Heart left ventricle (tissue), 16 donors: ENCODE measurements at regions not wholly inside any gene's neighbourhood (a gene's known extent, or its start where the extent isn't known, plus 50 kb on each side); places are given as distances from the start of the nearest gene placed in this dataset.

Experiments used
- ATAC-seq, 4 donors: fragments of 200-7000 bp; cut with Tn5 transposase; one replicate each; pipeline ENCODE4 v1.9.1; 2020 to 2022; ENCODE audit warnings: moderate library complexity in 4 of 4, mild to moderate bottlenecking in 3 of 4, moderate number of reproducible peaks in 1 of 4
- DNase-seq, 5 donors: peaks; one replicate each; pipeline ENCODE4 v3.0.0-alpha.2; 2020
- H3K27ac ChIP-seq, 12 donors: fragments of 200-600 bp; sonication (generic) in 4 of 12; one replicate each; pipeline versions ENCODE4 v1.5.0 to v1.8.0; 2016 to 2022; ENCODE audit warnings: mild to moderate bottlenecking in 2 of 12
- H3K27me3 ChIP-seq, 9 donors: fragments of 200-600 bp; sonication (generic) in 2 of 9; one replicate each; pipeline versions ENCODE4 v1.5.1 to v1.8.0; 2016 to 2022; ENCODE audit warnings: mild to moderate bottlenecking in 3 of 9
- H3K36me3 ChIP-seq, 9 donors: fragments of 200-600 bp; sonication (generic) in 2 of 9; one replicate each; pipeline versions ENCODE4 v1.5.0 to v1.8.0; 2018 to 2022; ENCODE audit warnings: mild to moderate bottlenecking in 2 of 9
- H3K4me1 ChIP-seq, 12 donors: fragments of 200-600 bp; sonication (generic) in 4 of 12; one replicate each; pipeline versions ENCODE4 v1.5.0 to v1.8.0; 2016 to 2022; ENCODE audit warnings: mild to moderate bottlenecking in 3 of 12
- H3K4me3 ChIP-seq, 12 donors: fragments of 200-600 bp; sonication (generic) in 4 of 12; one replicate each; pipeline versions ENCODE4 v1.5.0 to v1.8.0; 2017 to 2022; ENCODE audit warnings: mild to moderate bottlenecking in 9 of 12, moderate library complexity in 4 of 12
- H3K9me3 ChIP-seq, 12 donors: fragments of 200-600 bp; sonication (generic) in 4 of 12; one replicate each; pipeline versions ENCODE4 v1.5.0 to v1.8.0; 2016 to 2022; ENCODE audit warnings: mild to moderate bottlenecking in 1 of 12
- CTCF ChIP-seq, 12 donors: fragments of 200-600 bp; sonication (generic) in 4 of 12; IDR thresholded peaks; one replicate each; pipeline versions ENCODE4 v1.5.0 to v1.8.0; 2018 to 2022; ENCODE audit warnings: antibody characterized with exemption in 12 of 12, mild to moderate bottlenecking in 5 of 12
- POLR2A ChIP-seq, 2 donors: fragments of 450-650 bp; IDR thresholded peaks; one replicate each; pipeline ENCODE4 v1.6.1; 2017; ENCODE audit warnings: antibody characterized with exemption in 2 of 2, mild to moderate bottlenecking in 2 of 2, moderate library complexity in 2 of 2
- WGBS, 4 donors: extraction: QIAGEN DNeasy Blood & Tissue Kit in 2 of 4; methylation state at CpG; one replicate each; pipeline versions ENCODE4 v1.1.5 to v1.1.7; 2013 to 2018; 5-methylcytosine and 5-hydroxymethylcytosine counted together
- intact Hi-C, 10 donors: fragments of 100-400 bp; cut with DNase I; formaldehyde crosslinking; loops; one replicate each; pipeline versions ENCODE4 v1.11.1 to v1.14.2; 2022
- donor health status: ischemic (EF 13 %, LVEDD 7.1; RV severe dilation, severe dysfunction).
- donor health status: healthy with polysubstance abuse.
- donor health status: DM: no; HTN: yes; CAD: no.
- donor health status: DM: no; HTN: no; CAD: no.
- donor health status: ischemic (EF 25% LVEDD 6.9; RV normal size, moderate dysfunction).
- donor health status: ischemic (EF 25% LVEDD 5.7; RV mildly dilated, moderate dysfunction).
- donor health status: healthy.
- donor health status: DM: yes; HTN: yes; CAD: no.
- donor health status: ischemic (EF 35%, LVEDD 5.7; RV mildly dilated, moderate dysfunction).
- donor health status: nonischemic (EF 11% LVEDD 7.7; RV severe dilation, severe dysfunction).
- donor health status: DM: yes; HTN: yes; CAD: no.
- donor health status: PGD.
- donor health status: ischemic (EF 29% LVEDD 5.4; RV normal size, mild dysfunction).
- donor health status: nonischemic (EF 23%, LVEDD 6.1; RV moderate dilation, normal function).

GRCh38 chr7:4574851-4575250, 107.2 kb upstream of the FOXK1 start:
- no peak overlapping the region for H3K4me3 ChIP-seq
- no peaks in the 10 kb centered on the region for H3K36me3 ChIP-seq
- ATAC-seq = no peak
- intact Hi-C loops = no loop called here
- H3K27ac ChIP-seq = no peak overlapping the region
- no peak for TF ChIP-seq CTCF (IDR thresholded peaks at IDR 0.05)
- no peak for TF ChIP-seq POLR2A (IDR thresholded peaks at IDR 0.05)
- peaks cover 0 to 3% (median 0%) of the 10 kb centered on the region in 12 donors for H3K9me3 ChIP-seq
- DNase-seq = no peak
- no peaks in the 10 kb centered on the region for H3K27me3 ChIP-seq
- H3K4me1 ChIP-seq = no peaks in the 10 kb centered on the region

GRCh38 chr7:4575254-4575653, 106.8 kb upstream of the FOXK1 start:
- no peak overlapping the region for H3K27ac ChIP-seq
- WGBS, 4 donors = 66 to 93% (median 90%) methylated on average over 3 of the region's 3 CpGs
- no peak for TF ChIP-seq POLR2A (IDR thresholded peaks at IDR 0.05)
- TF ChIP-seq CTCF (IDR thresholded peaks at IDR 0.05) = no peak
- DNase-seq (no peak), ATAC-seq (no peak)
- H3K27me3 ChIP-seq = no peaks in the 10 kb centered on the region
- intact Hi-C loops = no loop called here
- peaks cover 0 to 3% (median 0%) of the 10 kb centered on the region in 12 donors for H3K9me3 ChIP-seq
- H3K36me3 ChIP-seq = no peaks in the 10 kb centered on the region
- no peak overlapping the region for H3K4me3 ChIP-seq
- no peaks in the 10 kb centered on the region for H3K4me1 ChIP-seq

DNA sequence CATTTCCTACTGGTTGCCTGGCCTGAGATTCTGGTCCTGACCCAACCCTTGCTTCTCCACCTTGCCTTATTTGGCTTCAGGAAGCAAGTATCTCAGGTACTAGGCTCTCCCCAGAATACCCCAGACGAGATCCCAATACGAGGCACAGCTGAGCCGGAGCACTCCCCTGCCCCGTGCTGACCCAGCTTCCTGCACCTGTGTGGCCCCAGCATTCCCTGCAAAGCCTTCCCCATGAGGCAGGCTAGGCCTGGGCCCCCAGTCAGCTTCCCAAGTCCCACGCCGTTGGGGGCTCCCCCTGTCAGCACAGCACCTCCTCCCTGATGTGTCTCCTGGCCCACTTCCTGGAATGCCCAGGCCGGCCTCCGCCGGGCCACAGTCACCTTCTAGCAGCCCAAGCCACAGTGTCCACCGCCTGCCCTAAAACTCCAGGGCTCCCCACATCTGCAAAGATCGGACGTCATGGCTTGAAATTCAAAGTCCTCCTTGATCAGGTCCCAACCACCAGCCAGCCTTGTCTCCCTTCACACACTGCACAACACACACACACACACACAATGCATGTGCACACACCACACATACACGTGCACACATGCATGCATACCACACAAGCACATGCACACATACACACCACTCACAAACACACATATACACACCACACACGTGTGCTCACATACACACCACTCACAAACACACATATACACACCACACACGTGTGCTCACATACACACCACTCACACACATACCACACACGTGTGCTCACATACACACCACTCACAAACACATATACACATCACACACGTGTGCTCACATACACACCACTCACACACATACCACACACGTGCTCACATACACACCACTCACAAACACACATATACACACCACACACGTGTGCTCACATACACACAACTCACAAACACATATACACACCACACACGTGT, 78.9 kb upstream of the FOXK1 start:
- TF ChIP-seq POLR2A (IDR thresholded peaks at IDR 0.05) (no peak), CTCF (IDR thresholded peaks at IDR 0.05) (no peak)
- ATAC-seq = no peak
- no peak overlapping the region for H3K27ac ChIP-seq
- H3K4me1 ChIP-seq = no peaks in the 10 kb centered on the region
- H3K36me3 ChIP-seq = no peaks in the 10 kb centered on the region
- H3K27me3 ChIP-seq = peaks cover 0 to 18% (median 0%) of the 10 kb centered on the region in 9 donors
- no peak overlapping the region for H3K4me3 ChIP-seq
- H3K9me3 ChIP-seq = no peaks in the 10 kb centered on the region
- intact Hi-C loops = loop anchor here in 2 of 10 donors (10.0 kb wide), 2 partner anchors 282 to 482 kb away; partner anchors contain the start of gene RADIL (in 1 of the 2)
- no peak for DNase-seq
- 77 to 79% (median 78%) methylated on average over 20 of the region's 20 CpGs for WGBS, 4 donors

DNA sequence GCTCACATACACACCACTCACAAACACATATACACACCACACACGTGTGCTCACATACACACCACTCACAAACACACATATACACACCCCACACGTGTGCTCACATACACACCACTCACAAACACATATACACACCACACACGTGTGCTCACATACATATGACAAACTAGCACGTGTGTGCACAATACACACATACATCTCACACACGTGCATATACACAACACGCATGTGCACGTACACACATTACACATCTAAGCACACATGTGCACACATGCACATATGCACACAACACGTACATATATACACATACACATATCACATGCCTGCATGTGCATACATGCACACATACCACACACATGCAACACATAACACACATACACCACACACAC, 78.3 kb upstream of the FOXK1 start:
- Histone ChIP-seq H3K4me1 (no peaks in the 10 kb centered on the region), H3K4me3 (no peak overlapping the region), H3K27ac (no peak overlapping the region), H3K27me3 (peaks cover 0 to 18% (median 0%) of the 10 kb centered on the region in 9 donors), H3K9me3 (no peaks in the 10 kb centered on the region), H3K36me3 (no peaks in the 10 kb centered on the region)
- TF ChIP-seq POLR2A (IDR thresholded peaks at IDR 0.05) = no peak
- TF ChIP-seq CTCF (IDR thresholded peaks at IDR 0.05) = no peak
- no peak for ATAC-seq
- DNase-seq = no peak
- WGBS, 4 donors = 95 to 97% (median 96%) methylated on average over 8 of the region's 8 CpGs
- intact Hi-C loops = loop anchor here in 2 of 10 donors (10.0 kb wide), 2 partner anchors 281 to 481 kb away; partner anchors contain the start of gene RADIL (in 1 of the 2)
